ENCODE measurements at regions not wholly inside any gene's neighbourhood (a gene's known extent, or its start where the extent isn't known, plus 50 kb on each side); places are given as distances from the start of the nearest gene placed in this dataset.

DNA sequence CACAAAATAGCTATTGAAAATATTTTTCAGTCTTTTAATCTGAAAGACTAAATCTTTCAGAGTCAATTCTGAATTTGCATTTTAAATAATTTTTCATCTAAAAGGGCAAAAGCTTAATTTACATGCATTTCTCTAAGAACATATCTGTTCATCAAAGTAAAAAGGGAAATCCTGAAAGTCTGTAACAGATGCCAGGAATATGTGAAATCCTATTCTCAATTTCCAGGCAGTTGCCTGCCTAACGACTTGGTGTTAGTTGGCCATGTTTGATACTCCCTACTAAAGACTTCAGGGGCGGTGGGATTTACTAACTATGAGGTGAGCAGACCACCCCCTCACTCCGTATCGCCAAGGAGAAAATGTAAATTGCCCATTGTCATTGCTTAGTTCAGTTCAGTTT is 136.8 kb downstream of the KIT start (continued):
- TF ChIP-seq, protein P1, sequence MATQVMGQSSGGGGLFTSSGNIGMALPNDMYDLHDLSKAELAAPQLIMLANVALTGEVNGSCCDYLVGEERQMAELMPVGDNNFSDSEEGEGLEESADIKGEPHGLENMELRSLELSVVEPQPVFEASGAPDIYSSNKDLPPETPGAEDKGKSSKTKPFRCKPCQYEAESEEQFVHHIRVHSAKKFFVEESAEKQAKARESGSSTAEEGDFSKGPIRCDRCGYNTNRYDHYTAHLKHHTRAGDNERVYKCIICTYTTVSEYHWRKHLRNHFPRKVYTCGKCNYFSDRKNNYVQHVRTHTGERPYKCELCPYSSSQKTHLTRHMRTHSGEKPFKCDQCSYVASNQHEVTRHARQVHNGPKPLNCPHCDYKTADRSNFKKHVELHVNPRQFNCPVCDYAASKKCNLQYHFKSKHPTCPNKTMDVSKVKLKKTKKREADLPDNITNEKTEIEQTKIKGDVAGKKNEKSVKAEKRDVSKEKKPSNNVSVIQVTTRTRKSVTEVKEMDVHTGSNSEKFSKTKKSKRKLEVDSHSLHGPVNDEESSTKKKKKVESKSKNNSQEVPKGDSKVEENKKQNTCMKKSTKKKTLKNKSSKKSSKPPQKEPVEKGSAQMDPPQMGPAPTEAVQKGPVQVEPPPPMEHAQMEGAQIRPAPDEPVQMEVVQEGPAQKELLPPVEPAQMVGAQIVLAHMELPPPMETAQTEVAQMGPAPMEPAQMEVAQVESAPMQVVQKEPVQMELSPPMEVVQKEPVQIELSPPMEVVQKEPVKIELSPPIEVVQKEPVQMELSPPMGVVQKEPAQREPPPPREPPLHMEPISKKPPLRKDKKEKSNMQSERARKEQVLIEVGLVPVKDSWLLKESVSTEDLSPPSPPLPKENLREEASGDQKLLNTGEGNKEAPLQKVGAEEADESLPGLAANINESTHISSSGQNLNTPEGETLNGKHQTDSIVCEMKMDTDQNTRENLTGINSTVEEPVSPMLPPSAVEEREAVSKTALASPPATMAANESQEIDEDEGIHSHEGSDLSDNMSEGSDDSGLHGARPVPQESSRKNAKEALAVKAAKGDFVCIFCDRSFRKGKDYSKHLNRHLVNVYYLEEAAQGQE (IDR thresholded peaks at IDR 0.05; ENCODE audit: low read depth), result no peak

DNA sequence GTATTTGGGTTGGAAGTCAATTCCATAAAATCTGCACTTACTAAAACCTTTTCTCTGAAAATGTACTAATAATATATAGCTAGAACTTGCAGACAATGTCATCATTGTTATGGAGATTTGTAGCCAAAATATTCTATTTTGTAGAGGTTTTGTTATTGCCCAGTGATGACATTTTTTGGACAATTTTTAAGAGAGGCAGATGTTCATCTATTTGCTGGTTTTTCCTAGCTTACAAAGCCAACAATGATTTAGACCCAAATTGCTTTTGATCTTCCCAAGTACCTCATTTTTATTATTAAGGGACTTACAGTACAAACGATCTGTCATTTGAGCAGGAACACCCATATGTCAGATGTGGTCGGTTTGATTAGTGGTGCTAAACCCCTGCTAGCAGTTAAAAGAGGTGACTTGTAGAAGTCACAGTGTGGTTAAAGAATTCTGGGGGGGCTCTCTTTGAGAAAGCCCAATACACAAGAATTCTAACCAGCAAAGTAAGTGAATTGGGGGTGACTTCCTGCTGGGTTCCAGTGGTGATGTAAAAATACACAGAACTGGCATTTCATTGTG is 136.2 kb downstream of the KIT start:
- H3K27ac ChIP-seq (ENCODE audit: low read depth, low read length), result no peak overlapping the region
- H3K79me2 ChIP-seq (ENCODE audit: insufficient read depth, low read length), result no peaks in the 10 kb centered on the region
- no peaks in the 10 kb centered on the region for H3K9me3 ChIP-seq (ENCODE audit: control insufficient read depth in 1 of 2, insufficient read depth in 1 of 2, low read depth in 1 of 2, low read length in 2 of 2)
- POLR2A ChIA-PET, result no interaction called here
- H4K20me1 ChIP-seq (ENCODE audit: insufficient read depth), result no peaks in the 10 kb centered on the region
- no peak for DNase-seq (ENCODE audit: low read depth, low spot score)
- no peak overlapping the region for H3K4me2 ChIP-seq (ENCODE audit: low read length)
- H3K27me3 ChIP-seq (ENCODE audit: insufficient read depth, low read length), result peaks cover 7% of the 10 kb centered on the region; the same call in 1 of the 2 replicates
- CTCF ChIA-PET, result no interaction called here
- TF ChIP-seq, protein P1 (IDR thresholded peaks at IDR 0.05; ENCODE audit: low read depth), result no peak
- TF ChIP-seq ZNF274 (IDR thresholded peaks at IDR 0.05; ENCODE audit: low read depth, low read length) (no peak), ZFX (IDR thresholded peaks at IDR 0.05) (no peak), YY1 (IDR thresholded peaks at IDR 0.05; ENCODE audit: extremely low read depth, insufficient replicate concordance, low read depth, low read length) (no peak), EZH2phosphoT487 (IDR thresholded peaks at IDR 0.05; ENCODE audit: borderline replicate concordance) (no peak), TCF7L2 (IDR thresholded peaks at IDR 0.05; ENCODE audit: borderline replicate concordance, extremely low read depth, insufficient read depth, insufficient read length) (no peak), POLR2AphosphoS5 (IDR thresholded peaks at IDR 0.05; ENCODE audit: low read depth, low read length) (no peak), POLR2A (IDR thresholded peaks at IDR 0.05; ENCODE audit: borderline replicate concordance, extremely low read depth, insufficient read depth, insufficient read length) (no peak), SP1 (IDR thresholded peaks at IDR 0.05; ENCODE audit: low read depth) (no peak), SRF (IDR thresholded peaks at IDR 0.05; ENCODE audit: low read depth) (no peak)
- TF ChIP-seq, protein P2, sequence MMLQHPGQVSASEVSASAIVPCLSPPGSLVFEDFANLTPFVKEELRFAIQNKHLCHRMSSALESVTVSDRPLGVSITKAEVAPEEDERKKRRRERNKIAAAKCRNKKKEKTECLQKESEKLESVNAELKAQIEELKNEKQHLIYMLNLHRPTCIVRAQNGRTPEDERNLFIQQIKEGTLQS (IDR thresholded peaks at IDR 0.05), result no peak
- TF ChIP-seq, protein P3, sequence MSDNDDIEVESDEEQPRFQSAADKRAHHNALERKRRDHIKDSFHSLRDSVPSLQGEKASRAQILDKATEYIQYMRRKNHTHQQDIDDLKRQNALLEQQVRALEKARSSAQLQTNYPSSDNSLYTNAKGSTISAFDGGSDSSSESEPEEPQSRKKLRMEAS (IDR thresholded peaks at IDR 0.05), result no peak
- intact Hi-C loops (cut with micrococcal nuclease), result no loop called here
- H3K36me3 ChIP-seq (ENCODE audit: control insufficient read depth in 1 of 2, insufficient read depth in 2 of 2, low read length in 2 of 2), result no peaks in the 10 kb centered on the region
- RAD21 ChIA-PET (ENCODE audit: low non-redundant PET in 1 of 2, low total read pairs in 2 of 2, uncharacterized antibody in 2 of 2, unreplicated experiment in 2 of 2), result no interaction called here
- H3K9ac ChIP-seq (ENCODE audit: low read length), result no peak overlapping the region
- ATAC-seq, result no peak
- H2AFZ ChIP-seq (ENCODE audit: low read depth, low read length, poor library complexity, severe bottlenecking), result no peak overlapping the region
- BruUV-seq (replicated peaks), result no TSS peak
- no peaks in the 10 kb centered on the region for H3K4me1 ChIP-seq (ENCODE audit: control insufficient read depth in 1 of 2, insufficient read depth in 2 of 2, low read length in 2 of 2)
- H3K9me2 ChIP-seq (ENCODE audit: insufficient read depth), result no peaks in the 10 kb centered on the region
- no peak overlapping the region for H3K4me3 ChIP-seq (replicated peaks in 1 of 2; ENCODE audit: low read depth in 1 of 2, low read length in 2 of 2)
